NCI-H510A treated with DMSO at 0.1 percent for 48 hours (cell line): ENCODE measurements at regions not wholly inside any gene's neighbourhood (a gene's known extent, or its start where the extent isn't known, plus 50 kb on each side); places are given as distances from the start of the nearest gene placed in this dataset.

Experiments
- DNase-seq: peaks from one replicate; lab custom pipeline; 2025; lab: John Stamatoyannopoulos, UW

GRCh38 chr20:21836346-21836745, 130.9 kb downstream of the PAX1 start:
- no peak for DNase-seq

DNA sequence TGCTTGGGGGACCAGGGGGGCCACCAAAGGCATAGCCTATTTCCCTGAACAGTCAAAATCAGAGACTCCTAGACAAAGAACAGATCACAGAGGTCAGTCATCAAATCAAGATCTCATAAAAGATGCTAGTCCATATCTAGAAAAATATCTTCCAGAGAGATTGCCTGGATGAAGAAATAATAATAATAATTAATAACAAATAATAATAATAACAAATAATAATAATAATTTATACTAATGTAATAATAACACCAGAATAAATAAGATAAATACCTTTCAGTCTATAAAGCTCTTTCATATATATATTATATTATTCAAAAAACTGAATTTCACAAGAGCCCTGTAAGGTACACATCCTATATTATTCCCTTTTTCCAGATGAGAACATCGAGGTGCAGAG, 129.6 kb downstream of the PAX1 start:
- DNase-seq = no peak

DNA sequence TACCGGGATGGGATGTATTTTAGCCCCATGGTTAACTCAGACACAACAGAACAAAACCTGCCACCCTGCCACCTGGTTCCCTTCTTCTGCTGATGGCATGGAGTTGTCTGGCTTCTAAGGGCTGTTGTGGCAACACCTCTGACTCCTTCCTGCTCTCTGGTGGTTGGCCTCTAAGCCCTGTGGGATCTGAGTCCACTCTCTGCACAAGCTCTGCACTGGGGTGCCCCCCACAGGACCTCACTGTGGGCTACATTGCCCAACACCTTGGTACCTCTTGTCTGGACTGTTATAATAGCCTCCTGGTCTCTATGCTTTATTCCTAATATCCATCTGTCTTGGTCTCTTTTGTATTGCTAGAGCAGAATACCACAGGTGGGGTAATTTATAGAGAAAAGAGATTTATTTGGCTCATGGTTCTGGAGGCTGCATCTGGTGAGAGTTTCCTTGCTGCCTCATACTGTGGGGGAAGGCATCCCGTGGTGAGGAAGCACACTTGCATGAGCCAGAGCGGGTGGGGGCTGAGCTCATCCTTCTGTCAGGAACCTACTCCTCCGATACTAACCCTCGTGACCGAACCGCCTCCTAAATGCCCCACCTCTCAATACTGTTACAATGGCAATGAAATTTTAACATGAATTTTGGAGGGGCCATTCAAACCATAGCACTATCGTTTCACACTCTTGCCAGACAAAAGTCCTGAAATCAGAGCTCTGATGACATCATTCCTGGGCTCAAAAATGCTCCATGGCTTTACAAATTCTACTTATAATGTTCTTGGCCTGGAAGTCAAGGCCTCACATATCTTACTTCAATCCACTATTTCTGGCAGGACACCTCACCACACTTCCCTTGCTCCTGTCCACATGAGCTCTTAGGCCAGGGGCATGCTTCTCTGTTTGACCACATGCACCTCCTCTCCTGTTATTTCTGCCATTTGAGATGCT, 127.2 kb downstream of the PAX1 start:
- DNase-seq = no peak

DNA sequence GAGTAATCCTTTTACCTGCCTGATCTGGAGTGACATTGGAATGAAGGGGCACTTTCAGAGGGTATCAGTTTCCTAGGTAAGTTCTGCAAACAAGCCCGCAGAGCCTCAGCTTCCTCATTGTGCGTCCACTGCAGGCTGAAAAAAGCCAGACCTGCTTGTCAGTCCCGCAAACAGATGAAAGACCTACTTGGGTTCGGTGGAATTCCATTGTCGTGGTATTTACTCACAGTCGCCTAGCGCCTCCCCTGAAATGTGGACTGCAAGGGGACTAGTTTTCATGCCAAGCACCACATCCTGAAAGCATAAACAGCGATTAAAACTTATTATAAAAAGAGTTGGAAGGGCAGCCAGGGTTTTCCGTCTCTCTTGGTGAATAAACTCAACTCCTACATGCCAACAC, 121.5 kb downstream of the PAX1 start:
- DNase-seq = no peak

GRCh38 chr20:21821358-21821757, 115.9 kb downstream of the PAX1 start:
- no peak for DNase-seq

DNA sequence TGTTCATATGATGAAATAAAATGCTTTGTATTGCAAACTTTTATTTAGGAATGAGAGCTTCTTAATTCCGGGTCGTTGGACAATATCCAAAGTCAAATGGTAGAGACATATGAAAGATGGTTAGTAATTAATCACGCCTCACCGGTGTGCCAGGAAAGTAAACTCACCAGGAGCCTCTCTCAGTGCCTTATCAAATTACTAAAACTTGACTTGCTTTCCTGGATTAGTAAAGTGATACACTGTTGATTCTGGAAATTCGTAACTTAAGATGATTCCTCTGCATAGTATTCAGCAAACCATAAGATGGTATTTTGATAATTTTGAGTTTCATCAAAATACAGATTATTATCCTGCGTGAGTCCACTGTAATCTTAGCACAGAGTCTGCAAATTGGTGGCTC, 115.2 kb downstream of the PAX1 start:
- DNase-seq = no peak

- no peak for DNase-seq
Measured at GRCh38 chr20:21820045-21820444, 114.6 kb downstream of the PAX1 start.

GRCh38 chr20:21812379-21812778, 106.9 kb downstream of the PAX1 start:
- no peak for DNase-seq

DNA sequence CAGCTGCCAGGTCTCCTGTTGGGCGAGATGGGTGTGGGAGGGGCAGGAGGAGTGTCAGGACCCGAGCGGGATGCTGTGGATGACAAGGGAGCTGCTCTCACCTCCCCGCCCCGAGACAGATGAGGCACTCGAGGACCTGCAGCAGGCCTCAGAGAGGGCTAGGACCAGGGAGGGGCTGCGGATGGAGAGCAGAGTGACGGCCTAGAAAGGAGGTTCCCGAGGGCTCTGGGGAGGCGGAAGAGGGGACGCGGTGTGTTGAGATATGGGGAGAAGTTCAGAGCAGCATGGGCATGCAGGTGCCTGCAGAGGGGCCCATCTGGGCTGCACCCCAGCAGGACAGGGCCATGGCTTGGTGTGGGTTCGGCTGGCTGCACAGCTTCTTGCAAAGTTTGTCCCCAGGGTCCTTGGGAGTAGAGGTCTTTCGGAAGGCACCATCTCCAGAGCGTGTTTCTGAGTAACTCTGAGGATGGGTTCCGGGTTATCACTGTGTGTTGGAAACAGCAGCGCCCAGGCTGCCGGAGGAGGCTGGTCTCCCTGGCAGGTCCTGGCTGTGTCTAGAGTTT, 104.6 kb downstream of the PAX1 start:
- DNase-seq = no peak

- DNase-seq = peak; percentile 4
Measured at GRCh38 chr20:21808863-21809664, 103.6 kb downstream of the PAX1 start.

DNA sequence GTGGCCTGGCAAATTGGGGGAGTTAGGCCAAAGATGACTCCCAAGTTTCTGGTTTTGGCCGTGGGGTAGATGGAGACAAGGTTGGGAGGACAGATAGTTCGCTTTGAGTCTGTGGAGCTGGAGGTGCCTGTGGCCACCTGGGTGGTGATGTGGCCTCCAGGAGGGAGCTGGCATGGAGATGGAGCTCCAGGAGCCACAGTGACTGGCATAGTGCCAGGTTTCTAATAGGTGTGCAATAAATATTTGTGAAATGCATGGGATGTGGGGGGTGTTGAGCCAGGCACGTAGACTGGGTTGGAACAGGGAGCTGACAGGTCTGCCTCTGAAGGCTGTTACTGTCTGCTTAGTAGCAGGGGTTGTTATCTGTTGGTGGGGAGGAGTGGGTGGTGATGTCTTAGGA, 102.7 kb downstream of the PAX1 start:
- no peak for DNase-seq

GRCh38 chr20:21804802-21805201, 99.3 kb downstream of the PAX1 start:
- DNase-seq = no peak

DNA sequence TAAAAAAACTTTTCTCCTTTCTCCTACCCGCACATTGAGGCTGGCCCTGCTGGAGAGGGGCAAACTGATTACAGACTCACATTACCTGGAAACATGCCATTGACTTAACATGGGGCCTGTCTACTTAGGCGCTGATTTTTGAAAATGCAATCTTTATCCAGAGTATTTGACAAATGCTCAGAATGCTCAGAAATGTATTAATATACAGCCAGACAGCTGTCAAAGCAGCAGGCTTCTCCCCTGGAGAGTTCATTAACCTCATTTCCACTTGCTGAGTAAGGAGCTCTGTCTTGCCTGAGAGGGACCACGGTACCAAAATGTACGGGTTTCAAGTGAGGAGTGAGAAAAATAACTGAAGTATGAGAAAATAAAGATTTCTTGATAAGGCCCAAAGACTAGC, 95.7 kb downstream of the PAX1 start:
- no peak for DNase-seq

DNA sequence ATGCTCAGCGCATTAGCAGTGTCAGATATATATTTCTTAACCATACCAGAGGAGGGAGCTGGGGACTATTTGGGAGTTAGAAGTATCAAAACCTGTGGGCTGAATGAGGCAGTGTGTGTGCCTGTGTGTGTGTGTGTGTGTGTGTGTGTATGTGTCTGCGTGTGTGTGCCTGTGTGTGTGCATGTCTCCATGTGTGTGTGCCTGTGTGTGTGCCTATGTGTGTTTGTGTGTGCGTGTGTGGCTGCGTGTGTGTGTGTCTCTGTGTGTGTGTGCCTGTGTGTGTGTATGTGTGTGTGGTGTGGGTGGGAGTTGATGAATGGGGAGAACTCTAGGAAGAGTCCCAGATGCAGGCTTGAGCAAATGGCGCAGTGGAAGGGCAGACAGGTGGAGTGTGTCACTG, 92.9 kb downstream of the PAX1 start:
- DNase-seq = no peak

GRCh38 chr20:21796059-21796458, 90.6 kb downstream of the PAX1 start:
- no peak for DNase-seq

DNA sequence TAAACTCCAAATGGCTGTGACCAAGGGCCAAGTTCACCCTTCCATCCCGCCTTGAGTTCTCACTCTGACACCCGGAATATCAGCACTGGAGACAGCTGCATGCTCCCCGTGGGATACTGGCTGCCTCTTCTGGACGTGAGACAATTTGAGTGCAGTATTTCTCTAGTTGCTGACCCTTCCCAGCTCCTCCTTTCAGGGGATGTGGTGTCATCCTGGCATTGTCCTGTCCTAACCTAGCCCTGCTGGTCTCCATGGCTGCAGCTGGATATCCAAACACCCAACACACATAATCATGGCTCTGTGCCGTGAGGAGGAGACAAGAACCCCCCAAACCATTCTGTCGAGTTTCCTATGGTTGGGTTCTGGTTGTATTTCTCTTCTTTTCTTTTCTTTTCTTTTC, 82.6 kb downstream of the PAX1 start:
- DNase-seq = no peak

- DNase-seq = no peak
Measured at GRCh38 chr20:21781446-21782075, 76.1 kb downstream of the PAX1 start.

GRCh38 chr20:21780528-21780927, 75.1 kb downstream of the PAX1 start:
- no peak for DNase-seq
